A673 (cell line): ENCODE measurements at regions not wholly inside any gene's neighbourhood (a gene's known extent, or its start where the extent isn't known, plus 50 kb on each side); places are given as distances from the start of the nearest gene placed in this dataset.

Experiments
- BruUV-seq: library from RNA; stranded (reverse); fragments of 400-500 nt; replicated peaks from 2 replicates; lab custom pipeline; 2021; lab: Mats Ljungman, UMichigan
- CTCF ChIA-PET: fragments of 300-600 bp; sonication (Branson Sonifier 250); formaldehyde crosslinking; loops from one replicate; lab custom pipeline; 2022; ENCODE audit warnings: antibody characterized with exemption; lab: Charles Lee
- POLR2A ChIA-PET: fragments of 300-600 bp; sonication (Branson Sonifier 250); formaldehyde crosslinking; loops from one replicate; lab custom pipeline; 2022; ENCODE audit warnings: antibody characterized with exemption; ENCODE audit not compliant: low non-redundant PET; lab: Charles Lee
- DNase-seq: peaks from one replicate; pipeline ENCODE4 v3.0.0-alpha.2; 2015; ENCODE audit warnings: low spot score
- H3K27ac ChIP-seq: fragments of 200-600 bp; sonication (generic); 2 replicates; pipeline ENCODE4 v1.5.1; 2016; ENCODE audit warnings: mixed run types, low read depth, mild to moderate bottlenecking, mixed read lengths, antibody characterized with exemption, low read length; ENCODE audit not compliant: poor library complexity, severe bottlenecking
- H3K27me3 ChIP-seq: fragments of 200-600 bp; sonication (generic); replicated peaks from 2 replicates; pipeline ENCODE4 v1.6.1; 2017; ENCODE audit warnings: mixed run types, low read depth, mild to moderate bottlenecking, mixed read lengths, antibody characterized with exemption, low read length; ENCODE audit not compliant: insufficient read depth, poor library complexity
- H3K36me3 ChIP-seq: fragments of 200-600 bp; sonication (generic); 2 replicates; pipeline ENCODE4 v1.6.1; 2016; ENCODE audit warnings: mixed run types, mild to moderate bottlenecking, mixed read lengths, antibody characterized with exemption, low read length; ENCODE audit not compliant: insufficient read depth, poor library complexity, severe bottlenecking
- H3K4me1 ChIP-seq: fragments of 200-600 bp; sonication (generic); 2 replicates; pipeline ENCODE4 v1.6.1; 2017; ENCODE audit warnings: mixed run types, mild to moderate bottlenecking, mixed read lengths, antibody characterized with exemption, low read length; ENCODE audit not compliant: insufficient read depth, poor library complexity, severe bottlenecking
- H3K4me3 ChIP-seq: fragments of 200-600 bp; sonication (generic); 2 replicates; pipeline ENCODE4 v1.5.1; 2016; ENCODE audit warnings: low read depth, mixed run types, mild to moderate bottlenecking, mixed read lengths, low read length; ENCODE audit not compliant: poor library complexity, severe bottlenecking
- H3K9me3 ChIP-seq: fragments of 200-600 bp; sonication (generic); 2 replicates; pipeline ENCODE4 v1.6.1; 2016; ENCODE audit warnings: mixed run types, low read depth, mild to moderate bottlenecking, mixed read lengths, antibody characterized with exemption, low read length; ENCODE audit not compliant: poor library complexity, severe bottlenecking
- CTCF ChIP-seq: fragments of 300-800, 200-600 bp; sonication (generic); conservative IDR thresholded peaks from 2 replicates; pipeline ENCODE4 v1.5.1; 2017; ENCODE audit warnings: low read depth, mild to moderate bottlenecking, antibody characterized with exemption, low read length, moderate library complexity, mixed read lengths
- EZH2 ChIP-seq: fragments of 200-600 bp; sonication (generic); IDR thresholded peaks from 2 replicates; pipeline ENCODE4 v1.6.1; 2017; ENCODE audit warnings: borderline replicate concordance, low read depth, mild to moderate bottlenecking, mixed read lengths, antibody characterized with exemption, low read length; ENCODE audit not compliant: poor library complexity, severe bottlenecking
- intact Hi-C: fragments of 100-400 bp; cut with micrococcal nuclease; formaldehyde crosslinking; loops from one replicate; pipeline ENCODE4 v1.10.0; 2022; ENCODE audit not compliant: unreplicated experiment

- H3K4me1 ChIP-seq: no peaks in the 10 kb centered on the region
- no TSS peak for BruUV-seq
- no peak for TF ChIP-seq EZH2
- no peak for TF ChIP-seq CTCF
- H3K36me3 ChIP-seq: no peaks in the 10 kb centered on the region
- ChIA-PET CTCF (no interaction called here), POLR2A (no interaction called here)
- no peaks in the 10 kb centered on the region for H3K27me3 ChIP-seq
- H3K9me3 ChIP-seq: peaks cover 12% of the 10 kb centered on the region
- no peak overlapping the region for H3K4me3 ChIP-seq
- no peak for DNase-seq
- no peak overlapping the region for H3K27ac ChIP-seq
- intact Hi-C loops: no loop called here
Observed at GRCh38 chr10:83433705-83434104, 705.6 kb upstream of the GHITM start.

GRCh38 chr10:83448013-83448412, 691.3 kb upstream of the GHITM start:
- no peak overlapping the region for H3K27ac ChIP-seq
- TF ChIP-seq EZH2 (no peak), CTCF (no peak)
- H3K36me3 ChIP-seq: no peaks in the 10 kb centered on the region
- no peak overlapping the region for H3K4me3 ChIP-seq
- no TSS peak for BruUV-seq
- no peaks in the 10 kb centered on the region for H3K9me3 ChIP-seq
- no peaks in the 10 kb centered on the region for H3K27me3 ChIP-seq
- no peak for DNase-seq
- H3K4me1 ChIP-seq: no peaks in the 10 kb centered on the region
- intact Hi-C loops: no loop called here
- ChIA-PET POLR2A (no interaction called here), CTCF (no interaction called here)

- BruUV-seq: no TSS peak
- POLR2A ChIA-PET: no interaction called here
- CTCF ChIA-PET: no interaction called here
- Histone ChIP-seq H3K36me3 (no peaks in the 10 kb centered on the region), H3K27ac (no peak overlapping the region), H3K4me1 (no peaks in the 10 kb centered on the region), H3K27me3 (no peaks in the 10 kb centered on the region), H3K9me3 (peaks cover 10% of the 10 kb centered on the region), H3K4me3 (no peak overlapping the region)
- intact Hi-C loops: no loop called here
- no peak for DNase-seq
- TF ChIP-seq EZH2 (no peak), CTCF (no peak)
Observed at GRCh38 chr10:83458611-83459010, 680.7 kb upstream of the GHITM start.
